ENCODE measurements at regions not wholly inside any gene's neighbourhood (a gene's known extent, or its start where the extent isn't known, plus 50 kb on each side); places are given as distances from the start of the nearest gene placed in this dataset.

DNA sequence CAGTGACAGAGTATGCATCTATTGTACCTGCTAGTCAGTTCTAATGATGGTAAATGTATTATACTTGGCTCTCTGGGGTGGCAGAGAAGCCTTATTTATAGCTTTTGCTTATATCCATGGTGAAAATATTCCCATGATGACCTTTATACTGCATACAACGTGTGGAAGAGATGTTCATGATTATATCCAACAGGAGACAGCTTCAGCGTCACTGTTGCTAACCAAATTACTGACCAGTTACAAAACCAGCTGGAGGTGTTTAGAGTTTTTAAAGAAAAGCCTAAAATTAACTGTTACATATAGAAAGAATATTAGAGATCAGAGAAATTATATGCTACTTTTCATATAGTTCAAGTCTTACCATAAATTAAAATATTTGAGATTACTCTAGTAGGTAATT, 280.8 kb downstream of the ETV1 start:
- no peak for DNase-seq (ENCODE audit: insufficient read length, low spot score, missing footprints)
- Histone ChIP-seq H3K4me3 (ENCODE audit: insufficient read depth, low read length) (no peak overlapping the region), H3K27me3 (ENCODE audit: insufficient read depth, low read length) (no peaks in the 10 kb centered on the region), H3K4me2 (ENCODE audit: insufficient read depth, low read length) (peak overlapping the region; percentile 14), H3K27ac (ENCODE audit: low read depth, low read length) (no peak overlapping the region), H2AFZ (ENCODE audit: low read length) (peak overlapping the region; percentile 64), H3K36me3 (ENCODE audit: insufficient read depth, low read length) (no peaks in the 10 kb centered on the region), H4K20me1 (ENCODE audit: insufficient read depth, low read length) (no peaks in the 10 kb centered on the region), H3K79me2 (ENCODE audit: insufficient read depth, low read length) (no peaks in the 10 kb centered on the region), H3K4me1 (ENCODE audit: insufficient read depth, low read length) (no peaks in the 10 kb centered on the region), H3K9me3 (ENCODE audit: low read depth, low read length) (no peaks in the 10 kb centered on the region)
- TF ChIP-seq, protein P1, sequence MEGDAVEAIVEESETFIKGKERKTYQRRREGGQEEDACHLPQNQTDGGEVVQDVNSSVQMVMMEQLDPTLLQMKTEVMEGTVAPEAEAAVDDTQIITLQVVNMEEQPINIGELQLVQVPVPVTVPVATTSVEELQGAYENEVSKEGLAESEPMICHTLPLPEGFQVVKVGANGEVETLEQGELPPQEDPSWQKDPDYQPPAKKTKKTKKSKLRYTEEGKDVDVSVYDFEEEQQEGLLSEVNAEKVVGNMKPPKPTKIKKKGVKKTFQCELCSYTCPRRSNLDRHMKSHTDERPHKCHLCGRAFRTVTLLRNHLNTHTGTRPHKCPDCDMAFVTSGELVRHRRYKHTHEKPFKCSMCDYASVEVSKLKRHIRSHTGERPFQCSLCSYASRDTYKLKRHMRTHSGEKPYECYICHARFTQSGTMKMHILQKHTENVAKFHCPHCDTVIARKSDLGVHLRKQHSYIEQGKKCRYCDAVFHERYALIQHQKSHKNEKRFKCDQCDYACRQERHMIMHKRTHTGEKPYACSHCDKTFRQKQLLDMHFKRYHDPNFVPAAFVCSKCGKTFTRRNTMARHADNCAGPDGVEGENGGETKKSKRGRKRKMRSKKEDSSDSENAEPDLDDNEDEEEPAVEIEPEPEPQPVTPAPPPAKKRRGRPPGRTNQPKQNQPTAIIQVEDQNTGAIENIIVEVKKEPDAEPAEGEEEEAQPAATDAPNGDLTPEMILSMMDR (IDR thresholded peaks at IDR 0.05; ENCODE audit: extremely low read depth, low read depth, low read length) = no peak

GRCh38 chr7:13713092-13713491, 276.4 kb downstream of the ETV1 start:
- Histone ChIP-seq H3K27me3 (ENCODE audit: insufficient read depth, low read length) (no peaks in the 10 kb centered on the region), H3K27ac (ENCODE audit: low read depth, low read length) (no peak overlapping the region), H3K4me3 (ENCODE audit: insufficient read depth, low read length) (no peak overlapping the region), H3K9me3 (ENCODE audit: low read depth, low read length) (no peaks in the 10 kb centered on the region), H2AFZ (ENCODE audit: low read length) (no peak overlapping the region), H3K4me1 (ENCODE audit: insufficient read depth, low read length) (no peaks in the 10 kb centered on the region), H4K20me1 (ENCODE audit: insufficient read depth, low read length) (no peaks in the 10 kb centered on the region), H3K4me2 (ENCODE audit: insufficient read depth, low read length) (no peak overlapping the region), H3K79me2 (ENCODE audit: insufficient read depth, low read length) (no peaks in the 10 kb centered on the region), H3K36me3 (ENCODE audit: insufficient read depth, low read length) (no peaks in the 10 kb centered on the region)
- no peak for DNase-seq (ENCODE audit: insufficient read length, low spot score, missing footprints)
- TF ChIP-seq, protein P1 (IDR thresholded peaks at IDR 0.05; ENCODE audit: extremely low read depth, low read depth, low read length) = no peak

DNA sequence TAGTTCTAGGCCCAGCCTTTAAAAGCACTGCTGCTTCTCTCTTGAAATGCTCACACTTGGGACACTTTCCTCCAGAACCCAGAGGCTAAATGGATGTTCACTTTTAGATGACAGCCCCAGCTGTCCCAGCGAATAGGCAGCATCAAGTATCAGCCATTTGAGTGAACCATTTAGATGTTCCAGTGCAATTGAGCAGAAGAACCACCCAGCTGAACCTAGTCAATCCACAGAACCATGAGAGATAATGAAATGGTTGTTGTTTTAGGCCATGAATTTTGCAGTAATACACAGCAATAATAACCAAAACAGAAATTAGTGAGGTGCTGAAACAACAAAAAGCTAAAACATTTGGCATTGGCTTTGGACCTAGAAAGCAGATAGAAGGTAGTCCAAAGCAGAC, 273.9 kb downstream of the ETV1 start:
- no peak for DNase-seq (ENCODE audit: insufficient read length, low spot score, missing footprints)
- Histone ChIP-seq H3K27ac (ENCODE audit: low read depth, low read length) (no peak overlapping the region), H3K4me3 (ENCODE audit: insufficient read depth, low read length) (no peak overlapping the region), H4K20me1 (ENCODE audit: insufficient read depth, low read length) (no peaks in the 10 kb centered on the region), H3K36me3 (ENCODE audit: insufficient read depth, low read length) (no peaks in the 10 kb centered on the region), H3K9me3 (ENCODE audit: low read depth, low read length) (no peaks in the 10 kb centered on the region), H3K27me3 (ENCODE audit: insufficient read depth, low read length) (no peaks in the 10 kb centered on the region), H3K4me2 (ENCODE audit: insufficient read depth, low read length) (no peak overlapping the region), H2AFZ (ENCODE audit: low read length) (no peak overlapping the region), H3K4me1 (ENCODE audit: insufficient read depth, low read length) (no peaks in the 10 kb centered on the region), H3K79me2 (ENCODE audit: insufficient read depth, low read length) (no peaks in the 10 kb centered on the region)
- TF ChIP-seq, protein P1 (IDR thresholded peaks at IDR 0.05; ENCODE audit: extremely low read depth, low read depth, low read length) = no peak

GRCh38 chr7:13717031-13717430, 272.4 kb downstream of the ETV1 start:
- no peaks in the 10 kb centered on the region for H3K9me3 ChIP-seq (ENCODE audit: low read depth, low read length)
- H3K4me3 ChIP-seq (ENCODE audit: insufficient read depth, low read length) = no peak overlapping the region
- no peak overlapping the region for H2AFZ ChIP-seq (ENCODE audit: low read length)
- H3K79me2 ChIP-seq (ENCODE audit: insufficient read depth, low read length) = no peaks in the 10 kb centered on the region
- H3K27me3 ChIP-seq (ENCODE audit: insufficient read depth, low read length) = no peaks in the 10 kb centered on the region
- no peaks in the 10 kb centered on the region for H3K4me1 ChIP-seq (ENCODE audit: insufficient read depth, low read length)
- no peak overlapping the region for H3K4me2 ChIP-seq (ENCODE audit: insufficient read depth, low read length)
- no peak for DNase-seq (ENCODE audit: insufficient read length, low spot score, missing footprints)
- TF ChIP-seq, protein P1 (IDR thresholded peaks at IDR 0.05; ENCODE audit: extremely low read depth, low read depth, low read length) = no peak
- H3K36me3 ChIP-seq (ENCODE audit: insufficient read depth, low read length) = no peaks in the 10 kb centered on the region
- H4K20me1 ChIP-seq (ENCODE audit: insufficient read depth, low read length) = no peaks in the 10 kb centered on the region
- H3K27ac ChIP-seq (ENCODE audit: low read depth, low read length) = no peak overlapping the region
